ENCODE measurements at regions not wholly inside any gene's neighbourhood (a gene's known extent, or its start where the extent isn't known, plus 50 kb on each side); places are given as distances from the start of the nearest gene placed in this dataset.

DNA sequence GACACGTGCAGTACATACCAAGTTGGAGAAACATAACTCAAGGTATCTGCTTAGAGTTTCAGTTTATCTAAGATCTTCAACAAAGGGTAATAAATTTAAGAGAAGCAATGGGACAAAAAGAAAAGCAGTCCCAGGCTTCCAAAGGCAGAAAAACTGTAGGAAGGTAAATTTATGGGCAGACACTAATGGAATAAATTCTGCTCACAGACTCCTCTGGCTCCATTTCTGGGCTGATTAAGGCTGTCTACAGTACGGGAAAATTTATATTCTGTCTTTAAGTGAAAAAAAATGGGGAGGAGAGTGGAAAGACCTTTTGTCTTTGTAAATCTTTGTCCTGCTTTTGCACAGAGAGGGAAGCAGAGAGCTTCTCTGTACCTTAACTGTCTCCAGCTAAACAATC is 587.5 kb upstream of the IGFBP3 start:
- TF ChIP-seq, protein P1, sequence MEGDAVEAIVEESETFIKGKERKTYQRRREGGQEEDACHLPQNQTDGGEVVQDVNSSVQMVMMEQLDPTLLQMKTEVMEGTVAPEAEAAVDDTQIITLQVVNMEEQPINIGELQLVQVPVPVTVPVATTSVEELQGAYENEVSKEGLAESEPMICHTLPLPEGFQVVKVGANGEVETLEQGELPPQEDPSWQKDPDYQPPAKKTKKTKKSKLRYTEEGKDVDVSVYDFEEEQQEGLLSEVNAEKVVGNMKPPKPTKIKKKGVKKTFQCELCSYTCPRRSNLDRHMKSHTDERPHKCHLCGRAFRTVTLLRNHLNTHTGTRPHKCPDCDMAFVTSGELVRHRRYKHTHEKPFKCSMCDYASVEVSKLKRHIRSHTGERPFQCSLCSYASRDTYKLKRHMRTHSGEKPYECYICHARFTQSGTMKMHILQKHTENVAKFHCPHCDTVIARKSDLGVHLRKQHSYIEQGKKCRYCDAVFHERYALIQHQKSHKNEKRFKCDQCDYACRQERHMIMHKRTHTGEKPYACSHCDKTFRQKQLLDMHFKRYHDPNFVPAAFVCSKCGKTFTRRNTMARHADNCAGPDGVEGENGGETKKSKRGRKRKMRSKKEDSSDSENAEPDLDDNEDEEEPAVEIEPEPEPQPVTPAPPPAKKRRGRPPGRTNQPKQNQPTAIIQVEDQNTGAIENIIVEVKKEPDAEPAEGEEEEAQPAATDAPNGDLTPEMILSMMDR (IDR thresholded peaks at IDR 0.05; ENCODE audit: unreplicated experiment) = no peak
- H3K27me3 Mint-ChIP-seq (ENCODE audit: insufficient read depth, unreplicated experiment) = no peaks in the 10 kb centered on the region
- ChIA-PET POLR2A (no interaction called here), CTCF (no interaction called here)
- no peak overlapping the region for H3K4me3 Mint-ChIP-seq (ENCODE audit: unreplicated experiment)
- BruUV-seq (replicated peaks) = no TSS peak
- no peaks in the 10 kb centered on the region for H3K4me1 Mint-ChIP-seq (ENCODE audit: insufficient read depth, unreplicated experiment)
- no peak overlapping the region for H3K27ac Mint-ChIP-seq (ENCODE audit: low read depth, unreplicated experiment)
- intact Hi-C loops (cut with micrococcal nuclease) = no loop called here
- DNase-seq (ENCODE audit: unreplicated experiment) = no peak
- no peaks in the 10 kb centered on the region for H3K36me3 Mint-ChIP-seq (ENCODE audit: insufficient read depth, unreplicated experiment)
- H3K9me3 Mint-ChIP-seq (ENCODE audit: unreplicated experiment) = peaks cover 20% of the 10 kb centered on the region

DNA sequence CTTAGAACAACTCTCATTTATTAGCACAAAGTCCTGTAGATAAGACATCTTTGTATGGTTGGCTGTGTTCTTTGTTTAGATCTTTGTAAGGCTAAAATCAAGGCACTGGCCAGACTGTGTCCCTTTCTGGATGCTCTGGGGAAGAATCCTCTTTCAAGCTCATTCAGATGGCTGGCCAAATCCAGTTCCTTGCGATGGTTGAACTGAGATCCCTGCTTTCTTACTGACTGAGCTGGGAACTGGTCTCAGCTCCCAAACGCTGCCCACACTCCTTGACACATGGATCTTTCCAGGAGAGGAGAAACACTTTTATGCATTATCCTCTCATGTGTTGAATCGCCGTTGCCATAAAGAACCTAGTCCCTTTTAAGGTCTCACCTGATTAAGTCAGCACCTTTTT is 586.5 kb upstream of the IGFBP3 start:
- TF ChIP-seq, protein P1 (IDR thresholded peaks at IDR 0.05; ENCODE audit: unreplicated experiment) = no peak
- CTCF ChIA-PET = no interaction called here
- H3K27ac Mint-ChIP-seq (ENCODE audit: low read depth, unreplicated experiment) = no peak overlapping the region
- no peak overlapping the region for H3K4me3 Mint-ChIP-seq (ENCODE audit: unreplicated experiment)
- no peaks in the 10 kb centered on the region for H3K27me3 Mint-ChIP-seq (ENCODE audit: insufficient read depth, unreplicated experiment)
- H3K9me3 Mint-ChIP-seq (ENCODE audit: unreplicated experiment) = peaks cover 20% of the 10 kb centered on the region
- H3K36me3 Mint-ChIP-seq (ENCODE audit: insufficient read depth, unreplicated experiment) = no peaks in the 10 kb centered on the region
- DNase-seq (ENCODE audit: unreplicated experiment) = no peak
- intact Hi-C loops (cut with micrococcal nuclease) = no loop called here
- POLR2A ChIA-PET = no interaction called here
- H3K4me1 Mint-ChIP-seq (ENCODE audit: insufficient read depth, unreplicated experiment) = no peaks in the 10 kb centered on the region
- no TSS peak for BruUV-seq (replicated peaks)

DNA sequence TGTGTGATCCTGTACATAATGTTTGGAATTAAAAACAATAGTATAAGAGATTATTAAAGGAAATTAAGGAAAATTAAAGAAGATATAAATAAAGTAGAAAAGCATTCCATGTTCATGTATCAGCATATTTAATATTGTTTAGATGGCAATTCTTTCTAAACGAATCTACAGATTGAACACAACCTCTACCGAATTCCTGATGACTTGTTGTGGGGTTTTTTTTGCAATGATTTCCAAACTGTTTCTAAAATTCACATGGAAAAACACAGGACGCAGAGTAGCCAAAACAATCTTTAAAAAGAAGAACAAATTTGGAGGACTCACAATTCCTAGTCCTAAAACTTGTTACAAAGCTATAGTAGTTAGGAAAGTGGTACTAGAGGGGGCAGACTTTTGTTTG is 573.4 kb upstream of the IGFBP3 start:
- DNase-seq (ENCODE audit: unreplicated experiment) = no peak
- Mint-ChIP-seq H3K27ac (ENCODE audit: low read depth, unreplicated experiment) (no peak overlapping the region), H3K4me1 (ENCODE audit: insufficient read depth, unreplicated experiment) (peaks cover 13% of the 10 kb centered on the region), H3K36me3 (ENCODE audit: insufficient read depth, unreplicated experiment) (peaks cover 5% of the 10 kb centered on the region), H3K27me3 (ENCODE audit: insufficient read depth, unreplicated experiment) (no peaks in the 10 kb centered on the region), H3K4me3 (ENCODE audit: unreplicated experiment) (no peak overlapping the region), H3K9me3 (ENCODE audit: unreplicated experiment) (peaks cover 11% of the 10 kb centered on the region)
- TF ChIP-seq, protein P1 (IDR thresholded peaks at IDR 0.05; ENCODE audit: unreplicated experiment) = no peak
- intact Hi-C loops (cut with micrococcal nuclease) = no loop called here
- no TSS peak for BruUV-seq (replicated peaks)
- CTCF ChIA-PET = no interaction called here
- POLR2A ChIA-PET = no interaction called here

DNA sequence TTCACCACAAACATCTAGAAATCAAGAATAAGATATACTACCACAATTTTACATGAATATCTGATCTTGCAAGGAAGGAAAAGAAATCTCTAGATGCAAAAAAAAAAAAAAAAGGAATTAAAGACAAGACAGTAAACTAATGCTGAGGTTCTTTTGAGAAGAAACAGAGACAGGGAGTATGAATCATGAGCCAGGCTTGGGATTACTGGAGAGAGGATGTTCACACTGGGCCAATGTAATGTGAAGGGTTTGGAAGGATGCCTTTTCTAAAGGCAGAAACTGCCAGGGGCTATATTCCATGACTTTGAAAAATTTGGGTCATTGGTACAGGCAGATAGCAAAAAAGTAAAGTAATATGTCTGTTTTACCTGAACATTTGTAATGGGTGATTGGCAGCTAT is 573.0 kb upstream of the IGFBP3 start:
- Mint-ChIP-seq H3K4me1 (ENCODE audit: insufficient read depth, unreplicated experiment) (peaks cover 13% of the 10 kb centered on the region), H3K27me3 (ENCODE audit: insufficient read depth, unreplicated experiment) (no peaks in the 10 kb centered on the region), H3K27ac (ENCODE audit: low read depth, unreplicated experiment) (no peak overlapping the region), H3K4me3 (ENCODE audit: unreplicated experiment) (no peak overlapping the region), H3K36me3 (ENCODE audit: insufficient read depth, unreplicated experiment) (peaks cover 5% of the 10 kb centered on the region), H3K9me3 (ENCODE audit: unreplicated experiment) (peaks cover 11% of the 10 kb centered on the region)
- intact Hi-C loops (cut with micrococcal nuclease) = no loop called here
- ChIA-PET POLR2A (no interaction called here), CTCF (no interaction called here)
- TF ChIP-seq, protein P1 (IDR thresholded peaks at IDR 0.05; ENCODE audit: unreplicated experiment) = no peak
- peak; percentile 45 for DNase-seq (ENCODE audit: unreplicated experiment)
- no TSS peak for BruUV-seq (replicated peaks)
